ENCODE measurements at regions not wholly inside any gene's neighbourhood (a gene's known extent, or its start where the extent isn't known, plus 50 kb on each side); places are given as distances from the start of the nearest gene placed in this dataset.
"Not testable (repeated sequence)": the region's sequence is repeated elsewhere in the genome, so short reads cannot be mapped to it uniquely, and the experiment has no call there.

DNA sequence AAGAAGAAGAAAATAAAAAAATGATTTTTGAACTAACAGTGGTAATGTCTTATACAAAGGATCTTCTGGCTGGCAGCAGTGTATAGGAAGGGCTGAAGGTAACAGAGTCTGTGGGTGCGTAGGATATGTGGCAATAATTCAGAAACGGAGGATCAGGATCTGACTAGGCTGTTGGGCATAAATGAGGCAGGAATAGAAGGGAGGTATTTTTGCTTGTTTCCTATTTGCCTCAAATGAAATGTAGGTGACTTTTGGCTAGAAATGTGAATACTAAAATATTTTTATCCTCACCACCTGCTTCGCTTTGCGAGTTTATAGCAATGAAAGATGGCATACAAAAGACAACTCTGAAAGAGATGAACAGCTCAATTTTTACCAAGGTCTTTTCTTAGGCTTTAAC is 1086.1 kb upstream of the CELF4 start:
- H3K4me3 ChIP-seq (ENCODE audit: low read depth, low read length), result no peak overlapping the region

DNA sequence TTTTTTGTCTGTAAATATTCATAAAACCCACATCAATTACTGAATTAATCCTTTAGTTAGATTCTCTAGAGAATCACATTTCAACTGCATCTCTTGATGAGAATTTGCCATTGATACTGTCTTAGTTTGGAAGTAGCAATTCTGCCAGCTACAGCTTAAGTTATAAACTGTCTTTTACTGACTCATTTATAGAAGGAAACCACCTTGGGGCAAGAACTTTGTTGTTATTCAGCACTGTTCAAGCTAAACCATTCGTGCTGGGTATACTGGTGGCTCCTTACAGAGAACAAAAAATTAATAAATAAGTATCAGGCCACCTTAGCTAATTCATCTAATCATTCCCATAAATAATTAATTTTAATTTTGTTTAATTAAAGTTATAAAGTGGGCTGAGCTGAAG is 1082.6 kb upstream of the CELF4 start:
- no peak overlapping the region for H3K4me3 ChIP-seq (ENCODE audit: low read depth, low read length)

DNA sequence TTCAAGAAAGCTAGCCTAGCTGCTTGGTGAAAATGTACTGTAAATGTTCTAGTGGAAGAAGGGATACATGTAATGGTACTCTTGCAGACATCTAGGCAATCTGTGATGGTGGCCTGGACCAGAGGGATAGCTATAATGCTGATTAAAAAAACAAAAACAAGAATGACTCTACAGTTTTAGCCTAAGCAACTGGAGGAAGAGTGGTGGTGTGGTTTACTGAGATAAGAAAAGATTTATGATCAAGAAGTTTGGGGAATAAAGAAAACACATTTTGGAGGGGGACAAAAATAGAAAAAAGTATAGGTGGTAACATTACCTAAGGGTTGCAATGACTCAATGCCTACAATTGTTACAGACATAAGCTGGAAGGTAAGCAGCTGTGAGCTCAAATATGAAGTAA is 1080.7 kb upstream of the CELF4 start:
- H3K4me3 ChIP-seq (ENCODE audit: low read depth, low read length), result no peak overlapping the region

DNA sequence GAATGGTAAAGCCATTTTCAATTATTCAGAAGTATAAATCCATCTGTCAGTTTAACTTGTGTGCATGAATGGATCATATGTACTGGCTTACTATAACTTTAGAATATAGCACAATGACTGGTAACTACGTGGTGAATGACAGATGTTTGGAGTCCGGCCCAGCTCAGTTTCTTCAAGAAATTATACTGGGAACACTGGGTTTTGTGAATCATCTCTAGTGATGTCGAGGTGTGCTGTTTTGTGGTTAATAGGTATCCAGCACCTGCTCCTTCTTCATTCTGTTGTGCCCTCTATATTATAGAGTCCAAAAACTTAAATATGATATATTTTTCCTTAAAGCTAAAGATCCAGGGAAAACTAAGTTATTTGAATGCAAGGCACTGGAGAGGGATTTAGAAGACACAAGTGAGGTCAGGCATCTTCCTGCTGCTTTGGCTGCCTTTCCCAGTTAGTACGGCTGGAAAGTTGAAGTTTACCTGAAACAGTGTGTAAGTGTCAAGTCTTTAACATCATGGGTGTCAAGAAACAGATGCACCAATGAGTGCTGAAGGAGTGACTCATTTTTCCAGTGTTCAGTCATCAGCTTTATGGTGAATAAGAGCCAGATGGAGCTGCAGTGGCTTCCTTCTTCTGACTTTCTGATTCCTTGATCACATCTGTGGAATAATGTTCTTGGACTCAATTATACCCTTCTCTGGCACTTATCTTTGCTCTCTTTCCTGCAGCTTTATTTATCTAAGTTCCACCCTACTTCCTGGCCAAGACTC is 1079.5 kb upstream of the CELF4 start:
- H3K4me3 ChIP-seq (ENCODE audit: low read depth, low read length), result no peak overlapping the region

DNA sequence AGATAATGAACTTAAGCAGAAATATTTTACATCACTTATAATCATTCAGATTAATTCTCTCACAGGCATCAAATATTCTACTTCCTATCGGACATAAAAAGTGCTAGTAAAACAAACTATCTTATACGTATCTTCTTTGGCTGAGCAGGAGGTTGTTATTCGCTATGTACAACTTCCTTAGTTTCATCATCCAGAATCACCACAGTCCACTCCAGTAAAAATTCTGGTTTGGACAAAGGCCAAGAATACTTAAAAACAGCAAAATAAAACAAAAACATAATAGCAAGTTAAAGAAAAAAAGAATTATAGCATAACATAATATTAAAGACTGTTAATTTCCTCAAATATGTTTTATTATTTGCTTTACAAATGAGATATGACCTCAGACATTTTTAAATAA is 1077.1 kb upstream of the CELF4 start:
- no peak overlapping the region for H3K4me3 ChIP-seq (ENCODE audit: low read depth, low read length)

DNA sequence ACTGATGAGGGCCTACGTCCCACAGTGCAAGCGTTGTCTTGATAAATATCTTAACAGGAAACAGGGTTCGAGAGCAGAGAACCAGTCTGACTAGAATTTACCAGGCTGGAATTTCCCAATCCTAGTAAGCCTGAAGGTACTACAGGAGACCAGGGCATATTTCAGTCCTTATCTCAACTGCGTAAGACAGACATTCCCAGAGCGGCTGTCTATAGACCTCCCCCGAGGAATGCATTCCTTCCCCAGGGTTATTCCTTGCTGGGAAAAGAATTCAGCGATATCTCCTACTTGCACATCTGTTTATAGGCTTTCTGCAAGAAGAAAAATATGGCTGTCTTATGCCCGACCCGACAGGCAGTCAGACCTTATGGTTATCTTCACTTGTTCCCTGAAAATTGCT is 1074.1 kb upstream of the CELF4 start:
- not testable (repeated sequence) for H3K4me3 ChIP-seq (ENCODE audit: low read depth, low read length)

DNA sequence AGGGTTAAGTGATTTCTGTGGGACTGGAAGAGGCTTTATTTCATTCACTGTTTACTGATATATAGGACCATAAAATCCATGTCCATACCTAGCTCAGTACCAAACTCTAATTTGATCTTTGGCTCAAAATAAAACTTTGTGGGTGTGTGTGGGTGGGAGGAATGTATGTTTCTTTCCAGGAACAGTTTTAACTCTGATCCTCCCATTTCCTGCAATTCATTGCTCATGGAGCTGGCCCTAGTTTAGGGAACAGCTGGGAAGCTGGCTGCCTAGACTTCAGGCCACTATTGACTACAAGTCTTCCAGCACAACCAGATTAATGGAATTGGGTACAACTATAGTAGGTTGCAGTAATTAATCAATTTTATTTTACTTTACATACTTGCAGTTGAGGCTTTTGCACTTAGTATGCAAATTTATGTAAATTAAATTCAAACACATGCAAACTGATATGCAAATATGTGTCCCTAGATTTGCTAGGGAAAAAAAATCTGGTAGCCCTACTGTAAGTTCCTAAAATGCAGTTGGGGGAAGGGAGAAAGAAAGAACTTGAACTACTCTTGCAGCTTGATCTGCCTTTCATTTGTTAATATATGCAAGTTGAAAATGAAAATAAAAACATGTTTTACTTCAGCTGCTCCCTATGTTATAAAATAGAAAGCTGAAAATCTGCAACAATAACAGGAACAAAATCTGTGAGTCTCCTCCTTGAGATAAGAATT is 1070.3 kb upstream of the CELF4 start:
- no peak overlapping the region for H3K4me3 ChIP-seq (ENCODE audit: low read depth, low read length)

DNA sequence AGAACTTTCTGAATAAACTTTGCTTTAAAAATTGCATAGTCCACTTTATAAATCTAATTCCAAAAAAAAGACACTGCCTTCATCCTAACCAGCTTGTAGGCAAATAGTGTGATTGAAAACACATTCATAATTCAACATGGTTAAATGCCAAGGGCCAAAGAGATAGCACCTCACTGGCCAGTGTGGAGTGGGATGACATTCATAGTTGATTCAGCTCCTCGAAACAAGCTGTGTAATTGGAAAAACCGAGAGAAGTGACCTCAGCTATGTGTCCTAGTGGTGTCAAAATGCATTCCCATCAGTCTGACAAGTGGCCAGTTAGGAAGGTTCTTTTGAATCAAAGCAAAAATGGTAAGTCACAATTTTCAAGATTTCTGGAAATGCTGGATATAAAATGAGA is 1068.5 kb upstream of the CELF4 start:
- no peak overlapping the region for H3K4me3 ChIP-seq (ENCODE audit: low read depth, low read length)

DNA sequence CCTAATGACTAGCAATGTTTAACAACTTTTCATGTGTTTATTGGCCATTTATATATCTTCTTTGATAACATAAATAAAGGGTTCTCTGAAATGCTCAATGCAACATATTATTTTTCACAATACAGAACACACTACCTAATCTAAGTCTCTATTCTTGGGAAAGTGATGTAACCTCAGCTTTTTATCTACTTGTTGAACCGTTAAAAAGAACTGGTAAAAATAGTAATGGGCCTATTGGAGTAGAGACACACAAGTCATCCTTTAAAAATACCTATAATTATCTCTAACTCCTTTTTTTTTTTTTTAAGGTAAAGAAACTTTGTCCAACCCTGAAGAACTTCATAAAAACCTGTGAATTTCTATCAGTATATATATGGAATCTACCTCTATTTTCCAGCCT is 1067.7 kb upstream of the CELF4 start:
- H3K4me3 ChIP-seq (ENCODE audit: low read depth, low read length), result no peak overlapping the region

DNA sequence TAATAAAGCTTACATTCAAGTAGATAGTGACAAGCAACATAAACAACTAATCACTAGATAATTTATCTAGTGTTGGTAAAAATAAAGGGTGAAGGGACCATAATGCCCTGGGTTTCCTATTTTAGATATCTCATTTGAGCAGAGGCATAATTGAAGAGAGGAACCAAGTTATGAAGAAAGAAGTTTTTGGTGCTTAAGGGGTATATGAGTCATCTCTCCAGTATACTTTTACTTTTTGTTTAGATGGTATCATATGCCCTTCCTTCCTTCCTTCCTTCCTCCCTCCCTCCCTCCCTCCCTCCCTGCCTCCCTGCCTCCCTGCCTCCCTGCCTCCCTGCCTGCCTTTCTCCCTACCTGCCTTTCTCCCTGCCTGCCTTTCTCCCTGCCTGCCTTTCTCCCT is 1053.5 kb upstream of the CELF4 start:
- H3K4me3 ChIP-seq (ENCODE audit: low read depth, low read length), result no peak overlapping the region

DNA sequence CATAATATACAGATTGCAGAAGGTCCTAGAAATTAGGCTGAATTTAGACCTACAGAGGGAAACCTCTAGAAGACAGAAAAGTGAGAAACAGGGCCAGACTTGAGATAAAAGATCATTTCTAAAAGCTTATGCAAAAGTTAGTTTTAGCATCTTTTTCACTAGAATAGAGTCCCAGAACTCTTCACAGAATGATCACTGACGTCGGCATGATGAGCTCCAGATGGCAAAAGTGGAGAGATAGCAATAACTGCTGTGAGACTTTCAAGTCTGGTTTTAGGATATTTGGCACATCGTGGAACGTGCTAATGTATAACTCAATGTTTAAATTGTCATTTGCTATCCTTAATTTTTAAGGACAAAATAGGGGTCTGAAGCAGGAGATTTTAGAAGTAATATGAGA is 1050.7 kb upstream of the CELF4 start:
- H3K4me3 ChIP-seq (ENCODE audit: low read depth, low read length), result no peak overlapping the region

DNA sequence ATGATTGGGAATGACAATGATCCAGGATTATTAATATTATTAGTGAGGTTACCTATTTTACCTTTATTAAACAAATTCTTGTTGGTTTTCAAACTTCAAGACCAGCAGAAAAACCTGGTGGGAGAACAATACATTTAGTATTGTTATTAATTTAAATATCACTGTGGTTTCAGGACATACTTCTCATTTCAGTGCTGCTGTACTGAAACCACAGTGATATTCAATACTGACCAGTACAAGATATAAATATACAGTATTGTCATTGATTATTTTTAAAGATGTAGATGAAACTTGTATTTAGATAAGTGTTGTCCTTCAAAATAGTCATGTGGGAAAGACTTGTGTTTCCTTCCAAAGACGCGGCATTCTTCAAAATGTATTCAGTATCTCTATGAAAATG is 1047.3 kb upstream of the CELF4 start:
- H3K4me3 ChIP-seq (ENCODE audit: low read depth, low read length), result no peak overlapping the region

DNA sequence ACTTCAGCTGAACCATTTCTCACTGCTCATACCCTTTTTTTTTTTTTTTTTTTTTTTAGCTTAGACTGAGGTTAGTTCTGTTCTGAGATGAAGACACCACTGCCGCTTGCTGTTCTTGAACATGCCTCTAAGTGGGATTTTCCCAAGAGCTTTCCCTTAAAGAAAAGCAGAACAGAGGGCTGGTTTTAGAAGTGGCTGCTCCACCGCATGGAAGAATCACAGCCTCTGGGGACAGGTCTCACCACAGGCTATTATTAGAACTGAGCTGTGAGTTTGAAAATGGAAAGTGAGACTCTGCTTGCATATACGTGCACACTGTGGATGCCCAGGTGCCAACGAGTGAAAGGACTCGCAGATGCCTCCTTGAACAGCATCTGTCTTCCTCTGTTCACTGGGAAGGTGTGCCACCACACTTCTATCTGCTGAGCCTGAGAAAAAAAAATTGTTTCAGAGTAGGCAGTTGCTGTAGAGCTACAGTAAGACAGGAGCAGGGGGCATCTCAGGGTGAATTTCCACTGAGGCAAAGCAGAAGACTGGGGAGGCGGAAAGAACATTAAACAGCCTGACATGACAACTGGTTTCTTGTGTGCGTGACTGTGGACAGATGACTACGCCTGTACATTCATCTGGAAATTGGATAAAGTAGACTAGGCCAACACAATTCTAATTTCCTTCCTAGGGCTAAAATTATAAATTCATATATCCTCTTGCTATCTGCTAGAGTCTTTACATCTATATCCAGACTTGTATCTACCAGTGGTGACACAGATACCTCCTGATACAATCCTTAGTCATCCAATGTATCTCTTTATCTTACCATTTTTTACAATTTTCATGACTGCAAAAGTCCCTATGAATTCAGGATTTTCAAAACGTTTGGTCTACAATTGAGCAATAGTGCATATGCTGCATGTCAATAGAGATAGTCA is 1045.7 kb upstream of the CELF4 start:
- H3K4me3 ChIP-seq (ENCODE audit: low read depth, low read length), result no peak overlapping the region

DNA sequence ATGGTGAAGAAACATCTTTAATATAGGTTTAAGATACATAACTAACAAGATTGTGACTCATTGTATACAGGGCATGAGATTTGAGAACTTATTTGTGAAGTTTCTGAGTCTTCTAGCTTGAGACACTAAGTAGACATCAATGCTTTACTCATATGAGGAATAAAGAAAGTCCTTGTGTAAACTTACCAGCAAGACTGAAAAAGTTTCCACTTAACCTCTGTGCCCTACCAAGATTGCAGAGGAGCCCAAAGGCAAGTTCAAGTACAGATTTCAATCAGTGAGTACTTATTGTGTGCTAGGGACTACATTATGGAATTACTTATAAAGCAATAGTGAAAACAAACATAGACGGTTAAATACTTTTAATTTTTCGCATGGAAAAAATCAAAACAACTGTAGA is 1041.2 kb upstream of the CELF4 start:
- H3K4me3 ChIP-seq (ENCODE audit: low read depth, low read length), result no peak overlapping the region

DNA sequence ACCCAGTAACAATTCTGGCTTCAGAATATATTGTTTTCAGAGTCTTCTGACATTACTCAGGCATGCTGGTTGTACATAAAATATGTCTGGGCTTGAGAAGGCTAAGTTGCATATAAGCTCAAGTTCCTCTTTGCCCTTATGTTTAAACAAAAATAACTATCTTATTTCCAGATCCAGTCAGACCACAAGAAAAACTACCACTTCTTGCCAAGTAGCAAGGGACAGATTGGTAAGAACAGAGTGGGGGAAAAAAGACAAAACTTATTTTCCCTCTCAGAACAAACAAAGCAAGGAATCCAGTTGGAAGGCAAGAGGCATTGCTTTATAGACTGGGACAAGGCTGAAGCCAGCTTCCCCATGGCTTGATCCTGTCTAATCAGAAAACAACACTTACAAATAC is 1036.7 kb upstream of the CELF4 start:
- no peak overlapping the region for H3K4me3 ChIP-seq (ENCODE audit: low read depth, low read length)

DNA sequence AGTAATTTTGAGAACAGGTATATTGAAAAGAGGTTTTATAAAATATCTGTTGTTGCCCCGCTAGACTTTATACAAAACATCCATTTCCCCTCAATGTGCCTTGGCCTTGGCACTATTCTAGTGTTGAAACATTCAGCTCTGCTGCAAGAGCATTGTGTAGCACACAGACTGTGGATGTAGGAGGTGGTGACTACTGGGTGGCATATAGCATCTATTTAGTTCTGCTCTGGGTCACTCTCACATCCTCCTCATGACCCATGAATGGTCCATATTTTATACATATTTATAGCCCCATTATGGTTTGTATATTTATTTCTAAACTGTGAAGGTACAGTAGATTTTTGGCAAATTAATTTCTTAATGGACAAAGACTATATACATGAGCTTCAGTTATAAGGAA is 1022.0 kb upstream of the CELF4 start:
- H3K4me3 ChIP-seq (ENCODE audit: low read depth, low read length), result no peak overlapping the region

DNA sequence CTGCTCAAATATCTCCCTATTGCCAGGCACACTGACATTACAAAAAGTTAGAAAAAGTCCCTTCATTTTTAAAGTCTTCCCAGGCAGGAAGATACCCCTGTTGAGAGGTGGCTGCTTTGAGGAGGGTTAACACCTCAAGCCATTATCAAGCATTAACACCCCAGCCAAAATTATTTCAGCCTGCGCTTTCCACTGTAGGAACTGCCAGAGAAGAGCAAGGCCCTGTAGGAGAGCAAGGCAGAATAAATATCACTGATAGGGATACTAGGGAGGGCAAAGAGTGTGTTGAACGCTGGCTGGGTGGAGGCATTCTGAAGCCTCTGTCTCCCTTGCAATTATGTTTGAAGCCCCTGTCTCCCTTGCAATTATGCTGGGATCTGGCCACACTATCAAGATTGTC is 1020.7 kb upstream of the CELF4 start:
- H3K4me3 ChIP-seq (ENCODE audit: low read depth, low read length), result no peak overlapping the region

DNA sequence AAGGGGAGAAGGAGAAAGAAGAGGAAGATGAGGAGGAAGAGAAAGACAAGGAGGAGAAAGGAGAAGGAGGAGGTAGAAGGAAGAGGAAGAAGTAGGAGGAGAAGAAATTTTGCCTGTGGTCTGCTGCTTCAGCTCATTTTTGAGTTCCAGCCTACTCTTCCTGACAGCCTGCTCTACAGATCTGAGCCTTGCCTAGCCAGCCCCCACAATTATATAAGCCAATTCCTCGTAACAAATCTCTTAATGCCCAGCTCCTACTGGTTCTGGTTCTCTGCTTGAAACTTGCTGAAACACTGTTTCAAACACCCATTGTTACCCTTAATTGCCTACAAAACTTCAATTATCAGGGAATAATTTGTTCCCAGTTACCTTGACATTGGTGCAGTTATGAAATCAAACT is 1014.2 kb upstream of the CELF4 start:
- no peak overlapping the region for H3K4me3 ChIP-seq (ENCODE audit: low read depth, low read length)

DNA sequence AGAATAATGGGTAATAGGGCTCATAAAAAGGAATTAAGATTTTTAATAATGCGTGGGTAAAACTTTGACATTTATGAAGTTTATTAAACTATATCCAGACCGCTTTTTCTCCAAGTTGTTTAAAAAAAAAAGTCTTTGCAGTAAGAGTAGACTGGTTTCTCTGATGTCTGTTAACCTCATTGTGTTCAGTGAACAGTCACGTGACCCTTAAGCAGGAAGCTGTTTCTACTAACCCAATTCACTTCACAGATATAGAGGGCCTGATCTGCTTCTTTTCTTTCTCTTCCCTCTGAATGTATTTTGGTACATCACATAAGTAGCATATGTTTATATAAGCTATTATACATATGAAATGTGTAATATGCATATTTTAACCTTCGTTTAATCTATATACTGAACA is 1011.3 kb upstream of the CELF4 start:
- no peak overlapping the region for H3K4me3 ChIP-seq (ENCODE audit: low read depth, low read length)

DNA sequence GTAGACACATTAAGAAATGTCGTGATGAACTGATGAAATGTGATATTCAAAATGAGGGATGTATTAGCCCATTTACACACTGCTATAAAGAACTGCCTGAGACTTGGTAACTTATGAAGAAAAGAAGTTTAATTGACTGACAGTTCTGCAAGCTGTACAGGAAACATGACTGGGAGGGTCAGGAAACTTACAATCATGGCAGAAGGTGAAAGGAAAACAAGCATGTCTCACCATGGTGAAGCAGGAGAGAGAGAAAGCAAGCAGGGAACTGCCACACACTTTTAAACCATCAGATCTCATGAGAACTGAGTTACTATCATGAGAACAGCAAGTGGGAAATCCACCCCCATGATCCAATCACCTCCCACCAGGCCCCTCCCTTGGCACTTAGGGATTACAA is 1010.8 kb upstream of the CELF4 start:
- H3K4me3 ChIP-seq (ENCODE audit: low read depth, low read length), result no peak overlapping the region

DNA sequence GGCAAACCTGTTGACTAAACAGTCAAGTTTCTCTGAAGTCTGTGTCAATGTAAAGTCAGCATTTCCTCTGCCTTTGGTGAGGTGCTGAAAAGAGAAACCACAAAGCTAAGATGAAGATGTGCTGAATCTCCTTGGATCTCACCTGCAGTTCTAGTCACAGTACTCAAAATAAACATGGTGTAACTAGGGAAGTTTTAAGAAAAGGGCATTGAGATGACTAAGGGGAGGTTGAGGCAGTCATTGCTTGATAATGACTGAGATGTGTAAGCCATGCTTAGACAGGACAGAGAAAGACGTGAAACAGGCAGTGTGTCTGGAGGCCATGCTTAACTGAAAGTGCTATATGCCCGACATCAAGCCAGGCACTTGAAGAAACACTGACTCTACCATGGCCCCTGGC is 1010.0 kb upstream of the CELF4 start:
- no peak overlapping the region for H3K4me3 ChIP-seq (ENCODE audit: low read depth, low read length)

DNA sequence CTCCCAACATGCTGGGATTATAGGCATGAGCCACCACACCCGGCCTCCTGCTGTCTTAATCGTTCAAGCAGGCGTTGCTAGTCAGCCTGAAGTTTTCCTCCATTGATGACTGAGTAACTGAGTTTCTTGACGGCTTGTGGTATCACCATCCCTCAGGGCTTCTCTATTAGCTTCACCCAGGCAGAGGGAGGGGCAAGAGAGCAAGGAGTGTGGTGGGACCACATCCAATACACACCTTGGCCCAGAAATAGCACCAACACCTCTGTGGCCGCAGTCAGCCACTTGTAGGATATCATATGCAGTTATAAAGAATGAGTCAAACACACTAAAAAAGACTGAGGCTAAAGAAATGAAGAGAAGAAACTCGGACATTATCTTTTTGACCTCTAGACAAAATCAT is 1009.4 kb upstream of the CELF4 start:
- no peak overlapping the region for H3K4me3 ChIP-seq (ENCODE audit: low read depth, low read length)
